H9 (cell line): ENCODE measurements at regions not wholly inside any gene's neighbourhood (a gene's known extent, or its start where the extent isn't known, plus 50 kb on each side); places are given as distances from the start of the nearest gene placed in this dataset.

Experiments
- DNase-seq: peaks from one replicate; pipeline ENCODE4 v3.0.0-alpha.2; 2017
- H2AFZ ChIP-seq: one replicate; pipeline ENCODE4 v1.6.1; 2013; ENCODE audit warnings: mild to moderate bottlenecking, low read length, control low read depth, moderate library complexity
- H2AK5ac ChIP-seq: 2 replicates; pipeline ENCODE4 v1.6.1; 2013; ENCODE audit warnings: low read length, control low read depth, mixed read lengths; ENCODE audit not compliant: insufficient read length
- H2BK120ac ChIP-seq: one replicate; pipeline ENCODE4 v1.6.1; 2013; ENCODE audit warnings: low read depth, mild to moderate bottlenecking, low read length, control low read depth, inconsistent platforms; ENCODE audit not compliant: poor library complexity, severe bottlenecking
- H2BK12ac ChIP-seq: 2 replicates; pipeline ENCODE4 v1.6.1; 2013; ENCODE audit warnings: low read length, control low read depth, mixed read lengths, low read depth; ENCODE audit not compliant: insufficient read length
- H2BK15ac ChIP-seq: 2 replicates; pipeline ENCODE4 v1.6.1; 2013; ENCODE audit warnings: low read depth, low read length, control low read depth
- H2BK20ac ChIP-seq: one replicate; pipeline ENCODE4 v1.6.1; 2013; ENCODE audit warnings: low read depth, mild to moderate bottlenecking, low read length, control low read depth, inconsistent platforms; ENCODE audit not compliant: poor library complexity, severe bottlenecking
- H2BK5ac ChIP-seq: 2 replicates; pipeline ENCODE4 v1.6.1; 2013; ENCODE audit warnings: low read length, control low read depth, mixed read lengths; ENCODE audit not compliant: insufficient read length
- H3K14ac ChIP-seq: 2 replicates; pipeline ENCODE4 v1.6.1; 2013; ENCODE audit warnings: low read length, control low read depth; ENCODE audit not compliant: insufficient read depth
- H3K18ac ChIP-seq: 2 replicates; pipeline ENCODE4 v1.6.1; 2013; ENCODE audit warnings: low read depth, mild to moderate bottlenecking, mixed read lengths, low read length, control low read depth; ENCODE audit not compliant: insufficient read length
- H3K23ac ChIP-seq: 2 replicates; pipeline ENCODE4 v1.6.1; 2013; ENCODE audit warnings: low read length, control low read depth, mixed read lengths, low read depth; ENCODE audit not compliant: insufficient read length
- H3K23me2 ChIP-seq: 2 replicates; pipeline ENCODE4 v1.6.1; 2013; ENCODE audit warnings: low read depth, mild to moderate bottlenecking, mixed read lengths, low read length, control low read depth; ENCODE audit not compliant: insufficient read length, poor library complexity, severe bottlenecking
- H3K27ac ChIP-seq: 2 replicates; pipeline ENCODE4 v1.5.1; 2013; ENCODE audit warnings: low read length, control low read depth, mixed read lengths, low read depth; ENCODE audit not compliant: insufficient read length
- H3K27me3 ChIP-seq: 2 replicates; pipeline ENCODE4 v1.6.1; 2013; ENCODE audit warnings: low read length, control low read depth, inconsistent platforms; ENCODE audit not compliant: insufficient read depth
- H3K4ac ChIP-seq: 2 replicates; pipeline ENCODE4 v1.6.1; 2013; ENCODE audit warnings: low read depth, mild to moderate bottlenecking, control low read depth, inconsistent platforms, low read length, moderate library complexity
- H3K4me1 ChIP-seq: 2 replicates; pipeline ENCODE4 v1.6.1; 2013; ENCODE audit warnings: low read length, control low read depth, inconsistent platforms; ENCODE audit not compliant: insufficient read depth
- H3K4me2 ChIP-seq: 2 replicates; pipeline ENCODE4 v1.6.1; 2013; ENCODE audit warnings: low read length, control low read depth, mixed read lengths; ENCODE audit not compliant: insufficient read length, insufficient read depth
- H3K56ac ChIP-seq: 2 replicates; pipeline ENCODE4 v1.6.1; 2013; ENCODE audit warnings: low read depth, mild to moderate bottlenecking, mixed read lengths, low read length, control low read depth; ENCODE audit not compliant: insufficient read length
- H3K79me1 ChIP-seq: 2 replicates; pipeline ENCODE4 v1.6.1; 2013; ENCODE audit warnings: low read depth, mild to moderate bottlenecking, moderate library complexity, low read length, control low read depth, inconsistent platforms; ENCODE audit not compliant: insufficient read depth, poor library complexity, severe bottlenecking
- H3K79me2 ChIP-seq: 2 replicates; pipeline ENCODE4 v1.6.1; 2013; ENCODE audit warnings: low read length, control low read depth, inconsistent platforms; ENCODE audit not compliant: insufficient read depth
- H3K9ac ChIP-seq: 2 replicates; pipeline ENCODE4 v1.6.1; 2013; ENCODE audit warnings: low read length, control low read depth, mixed read lengths; ENCODE audit not compliant: insufficient read length; ENCODE audit errors: extremely low read depth
- H3K9me3 ChIP-seq: one replicate; pipeline ENCODE4 v1.6.1; 2013; ENCODE audit warnings: low read depth, low read length, inconsistent platforms; ENCODE audit not compliant: control insufficient read depth
- H3T11ph ChIP-seq: one replicate; pipeline ENCODE4 v1.6.1; 2013; ENCODE audit warnings: mild to moderate bottlenecking, low read length, control low read depth, inconsistent platforms
- H4K20me1 ChIP-seq: one replicate; pipeline ENCODE4 v1.6.1; 2013; ENCODE audit not compliant: control insufficient read depth, insufficient read length, insufficient read depth
- H4K5ac ChIP-seq: 2 replicates; pipeline ENCODE4 v1.6.1; 2013; ENCODE audit warnings: low read depth, mild to moderate bottlenecking, mixed read lengths, low read length, control low read depth; ENCODE audit not compliant: insufficient read length
- H4K8ac ChIP-seq: replicated peaks from 2 replicates; pipeline ENCODE4 v1.6.1; 2013; ENCODE audit warnings: low read length, control low read depth, mixed read lengths, low read depth; ENCODE audit not compliant: insufficient read length
- H4K91ac ChIP-seq: 2 replicates; pipeline ENCODE4 v1.6.1; 2013; ENCODE audit warnings: low read depth, mild to moderate bottlenecking, moderate library complexity, mixed read lengths, low read length, control low read depth; ENCODE audit not compliant: insufficient read length
- H3K27ac Mint-ChIP-seq, 3 experiments: 2 replicates in 2 of 3; 3 replicates in 1 of 3; pipeline ENCODE4 v1.8.0; 2020 to 2021; ENCODE audit warnings: mixed read lengths in 3 of 3, mild to moderate bottlenecking in 1 of 3, moderate library complexity in 1 of 3
- H3K27me3 Mint-ChIP-seq: 2 replicates; pipeline ENCODE4 v1.8.0; 2021; ENCODE audit warnings: low read depth, mild to moderate bottlenecking, moderate library complexity, mixed read lengths
- H3K36me3 Mint-ChIP-seq, 3 experiments: 2 replicates in 2 of 3; 3 replicates in 1 of 3; pipeline ENCODE4 v1.8.0; 2020 to 2021; ENCODE audit warnings: low read depth in 3 of 3, mixed read lengths in 3 of 3; ENCODE audit not compliant: insufficient read depth in 1 of 3
- H3K4me1 Mint-ChIP-seq, 2 experiments: 2 replicates each; pipeline ENCODE4 v1.8.0; 2020; ENCODE audit warnings: mixed read lengths in 2 of 2
- H3K4me3 Mint-ChIP-seq, 2 experiments: 2 replicates in 1 of 2; 3 replicates in 1 of 2; pipeline ENCODE4 v1.8.0; 2020 to 2021; ENCODE audit warnings: mild to moderate bottlenecking in 2 of 2, mixed read lengths in 2 of 2, moderate library complexity in 1 of 2
- H3K9me3 Mint-ChIP-seq, 2 experiments: 2 replicates in 1 of 2; 3 replicates in 1 of 2; pipeline ENCODE4 v1.8.0; 2020; ENCODE audit warnings: mild to moderate bottlenecking in 2 of 2, mixed read lengths in 2 of 2, moderate library complexity in 1 of 2
- CTCF ChIP-seq: fragments of 200-600 bp; sonication (generic); conservative IDR thresholded peaks from 3 replicates; pipeline ENCODE4 v1.8.0; 2021; ENCODE audit warnings: antibody characterized with exemption, mild to moderate bottlenecking
- WGBS: extraction: QIAGEN DNeasy Blood & Tissue Kit; methylation state at CpG from one replicate; pipeline ENCODE4 v1.1.7; 2013; ENCODE audit warnings: missing lambda C conversion rate, low lambda C conversion rate, mixed read lengths; ENCODE audit not compliant: insufficient read length; ENCODE audit errors: extremely low coverage; 5-methylcytosine and 5-hydroxymethylcytosine counted together

- Histone ChIP-seq H3T11ph (no peak overlapping the region), H3K27ac (no peak overlapping the region), H3K27me3 (no peaks in the 10 kb centered on the region), H2BK15ac (no peak overlapping the region), H3K79me2 (no peaks in the 10 kb centered on the region), H4K8ac (no peak overlapping the region), H2BK12ac (no peak overlapping the region), H3K4me1 (no peaks in the 10 kb centered on the region), H3K9me3 (no peaks in the 10 kb centered on the region), H3K14ac (no peak overlapping the region), H4K5ac (no peak overlapping the region), H3K56ac (no peak overlapping the region), H2BK5ac (no peak overlapping the region), H2AFZ (no peak overlapping the region), H3K79me1 (no peaks in the 10 kb centered on the region), H4K20me1 (no peaks in the 10 kb centered on the region), H2BK20ac (no peak overlapping the region), H3K4me2 (no peak overlapping the region), H4K91ac (no peak overlapping the region), H3K23me2 (no peaks in the 10 kb centered on the region), H3K23ac (no peak overlapping the region), H2BK120ac (no peak overlapping the region), H3K18ac (no peak overlapping the region), H2AK5ac (no peak overlapping the region), H3K9ac (no peak overlapping the region), H3K4ac (no peak overlapping the region)
- no peak for TF ChIP-seq CTCF
- H3K9me3 Mint-ChIP-seq: peaks cover 16 to 26% of the 10 kb centered on the region in 2 experiments
- WGBS: no CpG with 5 or more reads among the region's 4 CpGs
- H3K36me3 Mint-ChIP-seq: peaks cover 5 to 22% (median 8%) of the 10 kb centered on the region in 3 experiments; a peak in 6 of 7 replicates
- H3K4me3 Mint-ChIP-seq: no peak overlapping the region
- H3K4me1 Mint-ChIP-seq: 0 out of 4 replicates have a peak, but pooled peaks cover 0 to 3% of the 10 kb centered on the region in 2 experiments
- peaks cover 7% of the 10 kb centered on the region for H3K27me3 Mint-ChIP-seq
- H3K27ac Mint-ChIP-seq: no peak overlapping the region
- no peak for DNase-seq
These were observed 79.3 kb upstream of the ETV3 start for GRCh38 chr1:157217486-157217885.
